ENCODE measurements at regions not wholly inside any gene's neighbourhood (a gene's known extent, or its start where the extent isn't known, plus 50 kb on each side); places are given as distances from the start of the nearest gene placed in this dataset.

DNA sequence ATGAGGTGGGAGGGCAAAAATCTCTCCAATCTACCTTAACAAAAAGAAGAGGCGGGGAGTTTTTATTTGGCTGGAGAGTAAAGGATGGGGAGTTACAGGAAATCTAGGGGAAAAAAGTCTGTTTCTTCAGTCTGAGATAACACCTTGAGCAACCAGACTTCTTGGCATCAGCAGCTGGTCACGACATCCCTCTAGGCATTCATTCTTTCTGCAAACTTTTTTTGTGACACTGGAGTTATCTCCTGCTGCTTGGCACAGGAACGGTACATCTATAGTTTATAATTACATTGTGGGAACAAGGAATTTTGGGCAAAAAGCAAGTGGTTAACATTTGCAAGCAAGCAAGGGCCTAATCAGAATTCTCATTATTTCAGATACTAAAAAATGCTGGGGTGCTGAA is 50.6 kb upstream of the IFNGR1 start:
- no peak for DNase-seq (ENCODE audit: low spot score)

DNA sequence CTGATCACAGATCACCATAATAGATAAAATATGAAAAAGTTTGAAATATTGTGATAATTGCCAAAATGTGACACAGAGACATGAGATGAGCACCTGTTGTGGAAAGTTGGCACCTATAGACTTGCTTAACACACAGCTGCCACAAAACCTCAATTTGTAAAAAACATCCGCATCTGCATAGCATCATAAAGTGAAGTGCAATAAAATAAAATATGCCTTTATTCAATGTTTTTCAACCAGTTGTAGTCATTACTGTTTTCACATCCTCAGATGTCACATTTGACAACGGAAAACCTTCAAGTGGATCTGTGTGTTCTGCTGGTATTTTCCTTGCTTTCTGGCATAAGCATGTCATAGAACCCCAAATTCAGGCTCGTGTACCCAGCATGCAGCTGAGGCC is 50.2 kb upstream of the IFNGR1 start:
- DNase-seq (ENCODE audit: low spot score) = no peak
